GM19035 (cell line): ENCODE measurements at regions not wholly inside any gene's neighbourhood (a gene's known extent, or its start where the extent isn't known, plus 50 kb on each side); places are given as distances from the start of the nearest gene placed in this dataset.
A peak's percentile ranks its signal among the peaks of the same experiment; 100 is the strongest.

Source experiments
- ATAC-seq: cut with Tn5 transposase; IDR thresholded peaks from one replicate; pipeline ENCODE4 v1.9.1; 2021; ENCODE audit not compliant: unreplicated experiment

- no peak for ATAC-seq
These were observed 92.5 kb upstream of the MAP2 start for GRCh38 chr2:209331291-209331844.

GRCh38 chr2:209334188-209335017 is 89.4 kb upstream of the MAP2 start:
- peak; percentile 87 for ATAC-seq

- no peak for ATAC-seq
These were observed 83.3 kb upstream of the MAP2 start for GRCh38 chr2:209340522-209340921.

GRCh38 chr2:209344349-209344748 is 79.5 kb upstream of the MAP2 start:
- ATAC-seq, result no peak

- no peak for ATAC-seq
These were observed 75.4 kb upstream of the MAP2 start for GRCh38 chr2:209348433-209348832.

GRCh38 chr2:209351636-209352035 is 72.2 kb upstream of the MAP2 start:
- no peak for ATAC-seq

- no peak for ATAC-seq
These were observed 64.9 kb upstream of the MAP2 start for GRCh38 chr2:209358992-209359391.

- ATAC-seq, result no peak
These were observed 56.6 kb upstream of the MAP2 start for GRCh38 chr2:209367075-209367747.

GRCh38 chr2:209368406-209368805 is 55.4 kb upstream of the MAP2 start:
- ATAC-seq, result no peak

- ATAC-seq, result no peak
These were observed 54.9 kb upstream of the MAP2 start for GRCh38 chr2:209368914-209369313.

GRCh38 chr2:209369656-209370055 is 54.2 kb upstream of the MAP2 start:
- ATAC-seq, result no peak

- no peak for ATAC-seq
These were observed 52.4 kb upstream of the MAP2 start for GRCh38 chr2:209371407-209371806.
